OCI-LY7 (cell line): ENCODE measurements at regions not wholly inside any gene's neighbourhood (a gene's known extent, or its start where the extent isn't known, plus 50 kb on each side); places are given as distances from the start of the nearest gene placed in this dataset.

Experiments used
- BruUV-seq: library from RNA; stranded (reverse); fragments of 400-500 nt; replicated peaks from 2 replicates; lab custom pipeline; 2021; lab: Mats Ljungman, UMichigan
- CTCF ChIA-PET: fragments of 300-600 bp; sonication (Branson Sonifier 250); formaldehyde crosslinking; loops from one replicate; lab custom pipeline; 2022; ENCODE audit warnings: antibody characterized with exemption; ENCODE audit not compliant: unreplicated experiment; lab: Charles Lee
- POLR2A ChIA-PET: fragments of 300-600 bp; sonication (Branson Sonifier 250); formaldehyde crosslinking; loops from one replicate; lab custom pipeline; 2022; ENCODE audit warnings: antibody characterized with exemption; lab: Charles Lee
- DNase-seq: peaks from one replicate; pipeline ENCODE4 v3.0.0-alpha.2; 2015; ENCODE audit warnings: low spot score
- H2AFZ ChIP-seq: fragments of 200-600 bp; sonication (generic), shearing (Covaris generic); 2 replicates; pipeline ENCODE4 v1.6.1; 2014; ENCODE audit warnings: mild to moderate bottlenecking, antibody characterized with exemption, low read length, moderate library complexity
- H3K27ac ChIP-seq: fragments of 200-600 bp; sonication (generic); 2 replicates; pipeline ENCODE4 v1.5.1; 2014; ENCODE audit warnings: mixed run types, low read depth, mild to moderate bottlenecking, moderate library complexity, low read length, inconsistent platforms; ENCODE audit not compliant: poor library complexity, severe bottlenecking
- H3K36me3 ChIP-seq: fragments of 200-600 bp; sonication (generic); 2 replicates; pipeline ENCODE4 v1.6.1; 2014; ENCODE audit warnings: mild to moderate bottlenecking, antibody characterized with exemption, low read length, moderate library complexity, mixed read lengths; ENCODE audit not compliant: insufficient read depth
- H3K4me1 ChIP-seq: fragments of 200-600 bp; sonication (generic); 2 replicates; pipeline ENCODE4 v1.5.1; 2014; ENCODE audit warnings: mild to moderate bottlenecking, low read length; ENCODE audit not compliant: insufficient read depth, poor library complexity, severe bottlenecking
- H3K4me2 ChIP-seq: fragments of 200-600 bp; sonication (generic); 2 replicates; pipeline ENCODE4 v1.6.1; 2014; ENCODE audit warnings: mild to moderate bottlenecking, low read length
- H3K4me3 ChIP-seq: fragments of 200-600 bp; sonication (generic); 2 replicates; pipeline ENCODE4 v1.5.1; 2014; ENCODE audit warnings: mild to moderate bottlenecking, low read depth, low read length; ENCODE audit not compliant: poor library complexity, severe bottlenecking
- H3K79me2 ChIP-seq: fragments of 200-600 bp; sonication (generic); 2 replicates; pipeline ENCODE4 v1.6.1; 2016; ENCODE audit warnings: low read depth, mild to moderate bottlenecking, low read length, moderate library complexity, mixed read lengths; ENCODE audit not compliant: insufficient read depth
- H3K9me2 ChIP-seq: fragments of 200-600 bp; sonication (generic); 2 replicates; pipeline ENCODE4 v1.6.1; 2016; ENCODE audit warnings: mild to moderate bottlenecking, low read length, mixed read lengths; ENCODE audit not compliant: insufficient read depth
- H3K9me3 ChIP-seq: fragments of 200-600 bp; sonication (generic); 2 replicates; pipeline ENCODE4 v1.6.1; 2014; ENCODE audit warnings: mild to moderate bottlenecking, mixed run types, low read length, mixed read lengths
- H4K20me1 ChIP-seq: fragments of 200-600 bp; sonication (generic); 2 replicates; pipeline ENCODE4 v1.6.1; 2014; ENCODE audit warnings: mild to moderate bottlenecking, antibody characterized with exemption, low read length, moderate library complexity, mixed read lengths; ENCODE audit not compliant: insufficient read depth
- EZH2phosphoT487 ChIP-seq: fragments of 200-600 bp; sonication (generic); IDR thresholded peaks from 2 replicates; pipeline ENCODE4 v1.6.1; 2018; ENCODE audit warnings: low read depth, borderline replicate concordance, mild to moderate bottlenecking, mixed run types, antibody characterized with exemption, low read length, moderate library complexity, mixed read lengths
- intact Hi-C: fragments of 100-400 bp; cut with micrococcal nuclease; formaldehyde crosslinking; loops from one replicate; pipeline ENCODE4 v1.10.0; 2022; ENCODE audit not compliant: unreplicated experiment
- TF ChIP-seq, protein P1 (sequence below): fragments of 200-600 bp; sonication (generic); conservative IDR thresholded peaks from 2 replicates; pipeline ENCODE4 v1.5.1; 2014; ENCODE audit warnings: mild to moderate bottlenecking, antibody characterized with exemption, low read length, moderate library complexity, mixed read lengths

DNA sequence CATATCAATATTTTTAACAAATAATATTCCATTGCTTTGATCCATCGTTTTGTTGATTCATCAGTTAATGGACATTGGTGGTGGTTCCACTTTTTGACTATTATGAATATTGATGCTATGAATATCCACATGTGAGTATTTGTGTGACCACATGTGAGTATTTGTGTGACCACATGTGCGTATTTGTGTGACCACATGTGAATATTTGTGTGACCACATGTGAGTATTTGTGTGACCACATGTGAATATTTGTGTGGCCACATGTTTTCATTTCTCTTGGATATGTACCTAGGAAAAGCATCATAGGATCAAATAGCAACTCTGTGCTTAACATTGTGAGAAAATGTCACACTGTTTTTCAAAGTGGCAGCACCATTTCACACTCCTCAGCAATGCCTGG is 433.6 kb upstream of the FRG1 start:
- Histone ChIP-seq H4K20me1 (no peaks in the 10 kb centered on the region), H3K9me2 (no peaks in the 10 kb centered on the region), H3K9me3 (no peaks in the 10 kb centered on the region), H3K79me2 (no peaks in the 10 kb centered on the region), H3K4me2 (no peak overlapping the region), H2AFZ (no peak overlapping the region), H3K27ac (no peak overlapping the region), H3K36me3 (no peaks in the 10 kb centered on the region), H3K4me3 (no peak overlapping the region), H3K4me1 (no peaks in the 10 kb centered on the region)
- TF ChIP-seq, protein P1, sequence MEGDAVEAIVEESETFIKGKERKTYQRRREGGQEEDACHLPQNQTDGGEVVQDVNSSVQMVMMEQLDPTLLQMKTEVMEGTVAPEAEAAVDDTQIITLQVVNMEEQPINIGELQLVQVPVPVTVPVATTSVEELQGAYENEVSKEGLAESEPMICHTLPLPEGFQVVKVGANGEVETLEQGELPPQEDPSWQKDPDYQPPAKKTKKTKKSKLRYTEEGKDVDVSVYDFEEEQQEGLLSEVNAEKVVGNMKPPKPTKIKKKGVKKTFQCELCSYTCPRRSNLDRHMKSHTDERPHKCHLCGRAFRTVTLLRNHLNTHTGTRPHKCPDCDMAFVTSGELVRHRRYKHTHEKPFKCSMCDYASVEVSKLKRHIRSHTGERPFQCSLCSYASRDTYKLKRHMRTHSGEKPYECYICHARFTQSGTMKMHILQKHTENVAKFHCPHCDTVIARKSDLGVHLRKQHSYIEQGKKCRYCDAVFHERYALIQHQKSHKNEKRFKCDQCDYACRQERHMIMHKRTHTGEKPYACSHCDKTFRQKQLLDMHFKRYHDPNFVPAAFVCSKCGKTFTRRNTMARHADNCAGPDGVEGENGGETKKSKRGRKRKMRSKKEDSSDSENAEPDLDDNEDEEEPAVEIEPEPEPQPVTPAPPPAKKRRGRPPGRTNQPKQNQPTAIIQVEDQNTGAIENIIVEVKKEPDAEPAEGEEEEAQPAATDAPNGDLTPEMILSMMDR, result no peak
- TF ChIP-seq EZH2phosphoT487, result no peak
- intact Hi-C loops, result no loop called here
- BruUV-seq, result no TSS peak
- CTCF ChIA-PET, result no interaction called here
- POLR2A ChIA-PET, result no interaction called here
- DNase-seq, result no peak

GRCh38 chr4:189510601-189511000 is 430.1 kb upstream of the FRG1 start:
- Histone ChIP-seq H3K79me2 (no peaks in the 10 kb centered on the region), H3K9me2 (no peaks in the 10 kb centered on the region), H2AFZ (no peak overlapping the region), H4K20me1 (no peaks in the 10 kb centered on the region), H3K9me3 (no peaks in the 10 kb centered on the region), H3K4me2 (no peak overlapping the region), H3K36me3 (no peaks in the 10 kb centered on the region), H3K27ac (no peak overlapping the region), H3K4me3 (no peak overlapping the region), H3K4me1 (no peaks in the 10 kb centered on the region)
- BruUV-seq, result no TSS peak
- CTCF ChIA-PET, result no interaction called here
- TF ChIP-seq EZH2phosphoT487, result no peak
- TF ChIP-seq, protein P1, result no peak
- POLR2A ChIA-PET, result no interaction called here
- no peak for DNase-seq
- intact Hi-C loops, result no loop called here

- intact Hi-C loops, result no loop called here
- H3K9me2 ChIP-seq, result no peaks in the 10 kb centered on the region
- no peak overlapping the region for H3K4me2 ChIP-seq
- H4K20me1 ChIP-seq, result no peaks in the 10 kb centered on the region
- no peaks in the 10 kb centered on the region for H3K79me2 ChIP-seq
- ChIA-PET POLR2A (interaction anchor here (0.5 kb wide), 2 partner anchors 1852 to 1903 kb away, joined by 3 read pairs; no protein-coding TSS in a partner anchor), CTCF (no interaction called here)
- TF ChIP-seq, protein P1, result no peak
- no peak for TF ChIP-seq EZH2phosphoT487
- H3K36me3 ChIP-seq, result no peaks in the 10 kb centered on the region
- no peak overlapping the region for H3K27ac ChIP-seq
- BruUV-seq, result no TSS peak
- H3K4me3 ChIP-seq, result no peak overlapping the region
- H3K4me1 ChIP-seq, result no peaks in the 10 kb centered on the region
- H3K9me3 ChIP-seq, result no peaks in the 10 kb centered on the region
- no peak overlapping the region for H2AFZ ChIP-seq
- no peak for DNase-seq
These were observed 429.1 kb upstream of the FRG1 start for GRCh38 chr4:189511581-189511980.
